GM23248 (cell line): ENCODE measurements at regions not wholly inside any gene's neighbourhood (a gene's known extent, or its start where the extent isn't known, plus 50 kb on each side); places are given as distances from the start of the nearest gene placed in this dataset.

ENCODE experiments used
- DNase-seq: peaks from one replicate; pipeline ENCODE4 v3.0.0-alpha.2; 2015
- H2AFZ ChIP-seq: fragments of 200-600 bp; sonication (generic); 2 replicates; pipeline ENCODE4 v1.6.1; 2016; ENCODE audit warnings: antibody characterized with exemption
- H3F3A ChIP-seq: fragments of 200-600 bp; sonication (generic); 2 replicates; pipeline ENCODE4 v1.6.1; 2016; ENCODE audit warnings: mild to moderate bottlenecking, antibody characterized with exemption, mixed run types; ENCODE audit not compliant: insufficient read depth
- H3K27ac ChIP-seq: fragments of 200-600 bp; sonication (generic); 2 replicates; pipeline ENCODE4 v1.5.1; 2016; ENCODE audit warnings: mild to moderate bottlenecking
- H3K27me3 ChIP-seq: fragments of 200-600 bp; sonication (generic); replicated peaks from 2 replicates; pipeline ENCODE4 v1.6.1; 2016; ENCODE audit warnings: mild to moderate bottlenecking; ENCODE audit not compliant: insufficient read depth
- H3K36me3 ChIP-seq: fragments of 200-600 bp; sonication (generic); 2 replicates; pipeline ENCODE4 v1.6.1; 2016; ENCODE audit warnings: low read depth, mild to moderate bottlenecking
- H3K4me1 ChIP-seq: fragments of 200-600 bp; sonication (generic); 2 replicates; pipeline ENCODE4 v1.6.1; 2016; ENCODE audit warnings: mild to moderate bottlenecking; ENCODE audit not compliant: insufficient read depth
- H3K4me2 ChIP-seq: fragments of 200-600 bp; sonication (generic); one replicate; pipeline ENCODE4 v1.6.1; 2016; ENCODE audit warnings: mild to moderate bottlenecking; ENCODE audit not compliant: unreplicated experiment
- H3K4me3 ChIP-seq: fragments of 200-600 bp; sonication (generic); 2 replicates; pipeline ENCODE4 v1.5.1; 2016; ENCODE audit warnings: mild to moderate bottlenecking
- H3K79me2 ChIP-seq: fragments of 200-600 bp; sonication (generic); 2 replicates; pipeline ENCODE4 v1.6.1; 2016; ENCODE audit warnings: mild to moderate bottlenecking; ENCODE audit not compliant: insufficient read depth
- H3K9ac ChIP-seq: fragments of 200-600 bp; sonication (generic); 2 replicates; pipeline ENCODE4 v1.6.1; 2016; ENCODE audit warnings: mild to moderate bottlenecking
- H3K9me2 ChIP-seq: fragments of 200-600 bp; sonication (generic); 2 replicates; pipeline ENCODE4 v1.6.1; 2016; ENCODE audit warnings: mixed run types, mild to moderate bottlenecking, moderate library complexity; ENCODE audit not compliant: insufficient read depth
- H3K9me3 ChIP-seq: fragments of 200-600 bp; sonication (generic); one replicate; pipeline ENCODE4 v1.6.1; 2017; ENCODE audit warnings: low read depth
- H4K20me1 ChIP-seq: fragments of 200-600 bp; sonication (generic); 2 replicates; pipeline ENCODE4 v1.6.0; 2016; ENCODE audit not compliant: insufficient read depth
- EZH2 ChIP-seq: fragments of 200-600 bp; sonication (generic); IDR thresholded peaks from 2 replicates; pipeline ENCODE4 v1.6.1; 2018; ENCODE audit warnings: antibody characterized with exemption, mild to moderate bottlenecking; ENCODE audit not compliant: insufficient read depth, poor library complexity, severe bottlenecking
- EZH2phosphoT487 ChIP-seq: fragments of 200-600 bp; sonication (generic); IDR thresholded peaks from 2 replicates; pipeline ENCODE4 v1.6.1; 2018; ENCODE audit warnings: antibody characterized with exemption, moderate library complexity, mild to moderate bottlenecking, low read depth; ENCODE audit not compliant: insufficient read depth
- WGBS, 2 experiments: methylation state at CpG; one replicate each; pipeline ENCODE4 v1.1.6; 2015 to 2017; ENCODE audit warnings: low lambda C conversion rate in 2 of 2, low coverage in 1 of 2; ENCODE audit errors: missing lambda C conversion rate in 2 of 2; 5-methylcytosine and 5-hydroxymethylcytosine counted together
- in situ Hi-C: fragments of 300-500 bp; cut with MboI; formaldehyde crosslinking; loops from 2 replicates; pipeline ENCODE4 v1.15.0; 2020

GRCh38 chr4:11633430-11633829, 204.7 kb upstream of the HS3ST1 start:
- H3K9ac ChIP-seq = no peak overlapping the region
- no peak overlapping the region for H2AFZ ChIP-seq
- H3K4me3 ChIP-seq = no peak overlapping the region
- H4K20me1 ChIP-seq = no peaks in the 10 kb centered on the region
- 38 to 41% methylated on average over 4 of the region's 4 CpGs for WGBS, 2 experiments
- no peaks in the 10 kb centered on the region for H3K4me1 ChIP-seq
- no peak overlapping the region for H3K27ac ChIP-seq
- H3K9me2 ChIP-seq = no peaks in the 10 kb centered on the region
- no peak for DNase-seq
- no peaks in the 10 kb centered on the region for H3K79me2 ChIP-seq
- H3K36me3 ChIP-seq = no peaks in the 10 kb centered on the region
- in situ Hi-C loops = no loop called here
- no peak for TF ChIP-seq EZH2
- no peak for TF ChIP-seq EZH2phosphoT487
- no peaks in the 10 kb centered on the region for H3K9me3 ChIP-seq
- no peaks in the 10 kb centered on the region for H3F3A ChIP-seq
- H3K27me3 ChIP-seq = no peaks in the 10 kb centered on the region
- H3K4me2 ChIP-seq = no peak overlapping the region

GRCh38 chr4:11632483-11632882, 203.8 kb upstream of the HS3ST1 start:
- no peak overlapping the region for H2AFZ ChIP-seq
- no peak overlapping the region for H3K4me2 ChIP-seq
- H4K20me1 ChIP-seq = no peaks in the 10 kb centered on the region
- H3F3A ChIP-seq = no peaks in the 10 kb centered on the region
- H3K36me3 ChIP-seq = no peaks in the 10 kb centered on the region
- no peaks in the 10 kb centered on the region for H3K27me3 ChIP-seq
- 44 to 53% methylated on average over 6 of the region's 6 CpGs for WGBS, 2 experiments
- H3K4me1 ChIP-seq = no peaks in the 10 kb centered on the region
- H3K9me3 ChIP-seq = no peaks in the 10 kb centered on the region
- H3K4me3 ChIP-seq = no peak overlapping the region
- no peak overlapping the region for H3K9ac ChIP-seq
- no peak for DNase-seq
- no peak overlapping the region for H3K27ac ChIP-seq
- in situ Hi-C loops = no loop called here
- no peaks in the 10 kb centered on the region for H3K79me2 ChIP-seq
- no peaks in the 10 kb centered on the region for H3K9me2 ChIP-seq
- TF ChIP-seq EZH2 (no peak), EZH2phosphoT487 (no peak)

GRCh38 chr4:11632025-11632424, 203.3 kb upstream of the HS3ST1 start:
- in situ Hi-C loops = no loop called here
- H3K27ac ChIP-seq = no peak overlapping the region
- H3F3A ChIP-seq = no peaks in the 10 kb centered on the region
- H3K9ac ChIP-seq = no peak overlapping the region
- no peaks in the 10 kb centered on the region for H3K36me3 ChIP-seq
- no peak overlapping the region for H3K4me3 ChIP-seq
- H3K79me2 ChIP-seq = no peaks in the 10 kb centered on the region
- H4K20me1 ChIP-seq = no peaks in the 10 kb centered on the region
- H2AFZ ChIP-seq = no peak overlapping the region
- no peaks in the 10 kb centered on the region for H3K9me3 ChIP-seq
- H3K4me2 ChIP-seq = no peak overlapping the region
- no peak for DNase-seq
- H3K9me2 ChIP-seq = no peaks in the 10 kb centered on the region
- H3K27me3 ChIP-seq = no peaks in the 10 kb centered on the region
- WGBS, 2 experiments = 21 to 27% methylated on average over 4 of the region's 4 CpGs
- no peaks in the 10 kb centered on the region for H3K4me1 ChIP-seq
- TF ChIP-seq EZH2phosphoT487 (no peak), EZH2 (no peak)

- DNase-seq = no peak
- TF ChIP-seq EZH2phosphoT487 (no peak), EZH2 (no peak)
- Histone ChIP-seq H3K9me2 (no peaks in the 10 kb centered on the region), H3K4me3 (no peak overlapping the region), H3K9ac (no peak overlapping the region), H3K27me3 (no peaks in the 10 kb centered on the region), H3K79me2 (no peaks in the 10 kb centered on the region), H3K4me1 (no peaks in the 10 kb centered on the region), H3F3A (no peaks in the 10 kb centered on the region), H3K36me3 (no peaks in the 10 kb centered on the region), H3K27ac (no peak overlapping the region), H3K9me3 (no peaks in the 10 kb centered on the region), H4K20me1 (no peaks in the 10 kb centered on the region), H3K4me2 (no peak overlapping the region), H2AFZ (no peak overlapping the region)
- in situ Hi-C loops = no loop called here
- 42 to 58% methylated on average over 2 of the region's 2 CpGs for WGBS, 2 experiments
Measured at GRCh38 chr4:11631416-11631815, 202.7 kb upstream of the HS3ST1 start.

- Histone ChIP-seq H3K4me1 (no peaks in the 10 kb centered on the region), H3K27me3 (no peaks in the 10 kb centered on the region), H3K4me2 (no peak overlapping the region), H3K9me2 (no peaks in the 10 kb centered on the region), H3K9ac (no peak overlapping the region), H3K27ac (no peak overlapping the region), H3F3A (no peaks in the 10 kb centered on the region), H3K79me2 (no peaks in the 10 kb centered on the region), H3K4me3 (no peak overlapping the region), H3K36me3 (no peaks in the 10 kb centered on the region), H4K20me1 (no peaks in the 10 kb centered on the region), H2AFZ (no peak overlapping the region), H3K9me3 (no peaks in the 10 kb centered on the region)
- in situ Hi-C loops = no loop called here
- no peak for DNase-seq
- TF ChIP-seq EZH2phosphoT487 (no peak), EZH2 (no peak)
Measured at GRCh38 chr4:11628093-11628725, 199.5 kb upstream of the HS3ST1 start.
